GM23248 (cell line): ENCODE measurements at regions not wholly inside any gene's neighbourhood (a gene's known extent, or its start where the extent isn't known, plus 50 kb on each side); places are given as distances from the start of the nearest gene placed in this dataset.

ENCODE experiments used
- DNase-seq: peaks from one replicate; pipeline ENCODE4 v3.0.0-alpha.2; 2015
- H2AFZ ChIP-seq: fragments of 200-600 bp; sonication (generic); 2 replicates; pipeline ENCODE4 v1.6.1; 2016; ENCODE audit warnings: antibody characterized with exemption
- H3F3A ChIP-seq: fragments of 200-600 bp; sonication (generic); 2 replicates; pipeline ENCODE4 v1.6.1; 2016; ENCODE audit warnings: mild to moderate bottlenecking, antibody characterized with exemption, mixed run types; ENCODE audit not compliant: insufficient read depth
- H3K27ac ChIP-seq: fragments of 200-600 bp; sonication (generic); 2 replicates; pipeline ENCODE4 v1.5.1; 2016; ENCODE audit warnings: mild to moderate bottlenecking
- H3K27me3 ChIP-seq: fragments of 200-600 bp; sonication (generic); replicated peaks from 2 replicates; pipeline ENCODE4 v1.6.1; 2016; ENCODE audit warnings: mild to moderate bottlenecking; ENCODE audit not compliant: insufficient read depth
- H3K36me3 ChIP-seq: fragments of 200-600 bp; sonication (generic); 2 replicates; pipeline ENCODE4 v1.6.1; 2016; ENCODE audit warnings: low read depth, mild to moderate bottlenecking
- H3K4me1 ChIP-seq: fragments of 200-600 bp; sonication (generic); 2 replicates; pipeline ENCODE4 v1.6.1; 2016; ENCODE audit warnings: mild to moderate bottlenecking; ENCODE audit not compliant: insufficient read depth
- H3K4me2 ChIP-seq: fragments of 200-600 bp; sonication (generic); one replicate; pipeline ENCODE4 v1.6.1; 2016; ENCODE audit warnings: mild to moderate bottlenecking; ENCODE audit not compliant: unreplicated experiment
- H3K4me3 ChIP-seq: fragments of 200-600 bp; sonication (generic); 2 replicates; pipeline ENCODE4 v1.5.1; 2016; ENCODE audit warnings: mild to moderate bottlenecking
- H3K79me2 ChIP-seq: fragments of 200-600 bp; sonication (generic); 2 replicates; pipeline ENCODE4 v1.6.1; 2016; ENCODE audit warnings: mild to moderate bottlenecking; ENCODE audit not compliant: insufficient read depth
- H3K9ac ChIP-seq: fragments of 200-600 bp; sonication (generic); 2 replicates; pipeline ENCODE4 v1.6.1; 2016; ENCODE audit warnings: mild to moderate bottlenecking
- H3K9me2 ChIP-seq: fragments of 200-600 bp; sonication (generic); 2 replicates; pipeline ENCODE4 v1.6.1; 2016; ENCODE audit warnings: mixed run types, mild to moderate bottlenecking, moderate library complexity; ENCODE audit not compliant: insufficient read depth
- H3K9me3 ChIP-seq: fragments of 200-600 bp; sonication (generic); one replicate; pipeline ENCODE4 v1.6.1; 2017; ENCODE audit warnings: low read depth
- H4K20me1 ChIP-seq: fragments of 200-600 bp; sonication (generic); 2 replicates; pipeline ENCODE4 v1.6.0; 2016; ENCODE audit not compliant: insufficient read depth
- EZH2 ChIP-seq: fragments of 200-600 bp; sonication (generic); IDR thresholded peaks from 2 replicates; pipeline ENCODE4 v1.6.1; 2018; ENCODE audit warnings: antibody characterized with exemption, mild to moderate bottlenecking; ENCODE audit not compliant: insufficient read depth, poor library complexity, severe bottlenecking
- EZH2phosphoT487 ChIP-seq: fragments of 200-600 bp; sonication (generic); IDR thresholded peaks from 2 replicates; pipeline ENCODE4 v1.6.1; 2018; ENCODE audit warnings: antibody characterized with exemption, moderate library complexity, mild to moderate bottlenecking, low read depth; ENCODE audit not compliant: insufficient read depth
- WGBS, 2 experiments: methylation state at CpG; one replicate each; pipeline ENCODE4 v1.1.6; 2015 to 2017; ENCODE audit warnings: low lambda C conversion rate in 2 of 2, low coverage in 1 of 2; ENCODE audit errors: missing lambda C conversion rate in 2 of 2; 5-methylcytosine and 5-hydroxymethylcytosine counted together
- in situ Hi-C: fragments of 300-500 bp; cut with MboI; formaldehyde crosslinking; loops from 2 replicates; pipeline ENCODE4 v1.15.0; 2020

DNA sequence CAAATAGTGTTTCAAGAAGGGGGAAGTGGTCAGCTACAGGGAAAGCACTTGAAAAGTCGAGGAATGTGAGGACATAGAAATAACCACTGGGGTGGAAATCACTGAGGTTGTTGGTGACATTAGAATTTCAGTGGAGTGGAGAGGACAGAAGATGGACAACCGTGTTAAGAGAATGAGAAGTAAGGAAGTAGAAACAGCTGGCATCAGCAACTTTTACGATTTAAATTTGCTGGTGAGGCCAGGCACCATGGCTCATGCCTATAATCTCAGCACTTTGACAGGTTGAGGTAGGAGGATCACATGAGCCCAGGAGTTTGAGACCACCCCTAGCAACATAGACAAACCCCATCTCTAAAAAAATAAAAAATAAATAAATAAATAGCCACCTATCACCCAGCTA is 83.2 kb upstream of the PSMD7 start:
- in situ Hi-C loops: no loop called here
- Histone ChIP-seq H3K27me3 (no peaks in the 10 kb centered on the region), H3K27ac (no peak overlapping the region), H3K9me3 (no peaks in the 10 kb centered on the region), H3K36me3 (no peaks in the 10 kb centered on the region), H4K20me1 (no peaks in the 10 kb centered on the region), H3K9me2 (no peaks in the 10 kb centered on the region), H3K4me3 (no peak overlapping the region), H3F3A (no peaks in the 10 kb centered on the region), H3K4me1 (no peaks in the 10 kb centered on the region), H3K4me2 (no peak overlapping the region), H3K79me2 (no peaks in the 10 kb centered on the region), H3K9ac (no peak overlapping the region), H2AFZ (no peak overlapping the region)
- whole genome bisulfite sequencing, 2 experiments: 54 to 66% methylated on average over 3 of the region's 3 CpGs
- no peak for TF ChIP-seq EZH2
- no peak for TF ChIP-seq EZH2phosphoT487
- DNase-seq: no peak

GRCh38 chr16:74210245-74210644 is 86.4 kb upstream of the PSMD7 start:
- no peak overlapping the region for H3K4me3 ChIP-seq
- no peak overlapping the region for H2AFZ ChIP-seq
- H3K36me3 ChIP-seq: no peaks in the 10 kb centered on the region
- H3K27ac ChIP-seq: no peak overlapping the region
- no peak for DNase-seq
- H3K9me2 ChIP-seq: no peaks in the 10 kb centered on the region
- no peaks in the 10 kb centered on the region for H3K4me1 ChIP-seq
- TF ChIP-seq EZH2phosphoT487 (no peak), EZH2 (no peak)
- no peaks in the 10 kb centered on the region for H3K27me3 ChIP-seq
- H3K4me2 ChIP-seq: no peak overlapping the region
- 50 to 63% methylated on average over 1 of the region's 1 CpG for WGBS, 2 experiments
- H3K9ac ChIP-seq: no peak overlapping the region
- H3F3A ChIP-seq: no peaks in the 10 kb centered on the region
- no peaks in the 10 kb centered on the region for H3K9me3 ChIP-seq
- in situ Hi-C loops: no loop called here
- H3K79me2 ChIP-seq: no peaks in the 10 kb centered on the region
- no peaks in the 10 kb centered on the region for H4K20me1 ChIP-seq

- no peaks in the 10 kb centered on the region for H3K36me3 ChIP-seq
- no peak overlapping the region for H2AFZ ChIP-seq
- no peaks in the 10 kb centered on the region for H3K79me2 ChIP-seq
- no peak overlapping the region for H3K9ac ChIP-seq
- H3K9me3 ChIP-seq: no peaks in the 10 kb centered on the region
- no peak overlapping the region for H3K4me2 ChIP-seq
- WGBS, 2 experiments: 13 to 15% methylated on average over 5 of the region's 5 CpGs
- in situ Hi-C loops: no loop called here
- DNase-seq: no peak
- H3F3A ChIP-seq: no peaks in the 10 kb centered on the region
- H3K9me2 ChIP-seq: no peaks in the 10 kb centered on the region
- H3K4me1 ChIP-seq: no peaks in the 10 kb centered on the region
- TF ChIP-seq EZH2: no peak
- no peak for TF ChIP-seq EZH2phosphoT487
- H3K4me3 ChIP-seq: no peak overlapping the region
- H4K20me1 ChIP-seq: no peaks in the 10 kb centered on the region
- H3K27me3 ChIP-seq: no peaks in the 10 kb centered on the region
- H3K27ac ChIP-seq: no peak overlapping the region
Observed at GRCh38 chr16:74202009-74202408, 94.6 kb upstream of the PSMD7 start.

- no peak overlapping the region for H3K9ac ChIP-seq
- H3K79me2 ChIP-seq: no peaks in the 10 kb centered on the region
- H3K27ac ChIP-seq: no peak overlapping the region
- no peaks in the 10 kb centered on the region for H3K9me2 ChIP-seq
- no peaks in the 10 kb centered on the region for H3K9me3 ChIP-seq
- H3K4me1 ChIP-seq: no peaks in the 10 kb centered on the region
- no peaks in the 10 kb centered on the region for H4K20me1 ChIP-seq
- H3K27me3 ChIP-seq: no peaks in the 10 kb centered on the region
- H3K4me2 ChIP-seq: no peak overlapping the region
- H3K36me3 ChIP-seq: no peaks in the 10 kb centered on the region
- in situ Hi-C loops: no loop called here
- H2AFZ ChIP-seq: no peak overlapping the region
- DNase-seq: no peak
- H3K4me3 ChIP-seq: no peak overlapping the region
- no peaks in the 10 kb centered on the region for H3F3A ChIP-seq
- no peak for TF ChIP-seq EZH2phosphoT487
- WGBS, 2 experiments: 26 to 29% methylated on average over 2 of the region's 2 CpGs
Observed at GRCh38 chr16:74201576-74201975, 95.0 kb upstream of the PSMD7 start.

DNA sequence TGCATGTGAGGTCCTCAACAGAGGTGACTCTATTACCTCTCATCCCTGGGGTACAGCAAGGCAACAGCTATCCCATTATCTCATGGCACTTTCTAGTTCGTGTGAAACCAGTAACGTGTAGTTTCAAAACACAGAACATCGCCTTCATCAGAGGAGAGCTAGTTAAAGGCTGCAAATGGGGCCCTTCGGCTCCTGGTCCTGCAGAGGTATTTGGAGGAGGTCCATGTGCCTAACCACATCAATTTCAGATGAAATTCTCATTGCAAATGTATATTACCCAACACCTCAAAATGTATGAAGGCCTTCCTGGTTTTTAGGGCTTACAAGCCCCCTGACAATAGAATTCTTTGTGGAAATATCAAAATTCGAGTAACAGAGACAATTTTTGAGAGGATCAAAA is 95.7 kb upstream of the PSMD7 start:
- no peak overlapping the region for H3K4me2 ChIP-seq
- no peaks in the 10 kb centered on the region for H3K36me3 ChIP-seq
- DNase-seq: no peak
- H3K27ac ChIP-seq: no peak overlapping the region
- no peak overlapping the region for H2AFZ ChIP-seq
- no peaks in the 10 kb centered on the region for H3K4me1 ChIP-seq
- no peaks in the 10 kb centered on the region for H3K9me3 ChIP-seq
- no peaks in the 10 kb centered on the region for H3K27me3 ChIP-seq
- no peaks in the 10 kb centered on the region for H3F3A ChIP-seq
- in situ Hi-C loops: no loop called here
- no peaks in the 10 kb centered on the region for H3K79me2 ChIP-seq
- H3K4me3 ChIP-seq: no peak overlapping the region
- WGBS, 2 experiments: 22 to 25% methylated on average over 5 of the region's 5 CpGs
- H3K9ac ChIP-seq: no peak overlapping the region
- H3K9me2 ChIP-seq: no peaks in the 10 kb centered on the region
- TF ChIP-seq EZH2 (no peak), EZH2phosphoT487 (no peak)
- no peaks in the 10 kb centered on the region for H4K20me1 ChIP-seq
